ENCODE measurements at regions not wholly inside any gene's neighbourhood (a gene's known extent, or its start where the extent isn't known, plus 50 kb on each side); places are given as distances from the start of the nearest gene placed in this dataset.

DNA sequence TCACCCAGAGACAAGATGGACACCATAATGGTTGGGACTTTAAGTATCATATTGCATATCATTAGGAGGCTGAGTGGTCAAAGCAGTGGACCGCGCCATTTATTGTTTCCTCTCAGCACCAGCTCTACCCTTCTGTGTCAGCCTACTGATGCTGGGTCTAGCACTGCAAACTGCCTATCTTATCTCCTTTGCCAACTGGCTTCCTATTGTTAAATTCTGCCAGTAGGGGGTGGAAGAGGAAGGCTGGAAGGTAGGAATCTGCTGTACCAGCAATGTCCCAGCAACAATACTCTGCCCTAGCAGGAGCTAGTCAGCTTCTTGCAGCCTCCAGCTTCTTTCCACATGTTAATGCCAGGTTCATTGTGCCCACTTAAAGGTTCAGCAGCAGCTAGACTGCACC lies 367.1 kb upstream of the PDGFD start:
- DNase-seq (ENCODE audit: low read depth, low spot score) = no peak

DNA sequence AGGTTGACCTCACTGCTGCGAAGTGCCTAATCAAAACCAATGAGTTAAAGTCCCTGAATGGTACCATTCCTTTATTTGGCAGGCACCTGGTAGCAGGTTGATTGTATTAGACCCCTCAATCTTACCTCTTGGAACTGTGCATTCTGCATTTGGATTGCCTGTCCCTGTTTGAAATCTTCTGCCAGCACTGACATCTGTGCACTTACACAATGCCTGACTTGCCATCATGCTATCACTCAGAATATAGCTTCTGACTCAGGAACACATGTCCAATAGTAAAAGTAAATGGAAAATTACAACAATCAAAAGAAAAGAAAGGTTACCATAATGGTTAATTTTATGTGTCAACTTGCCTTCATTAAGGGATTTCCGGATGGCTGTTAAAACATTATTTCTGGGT lies 366.0 kb upstream of the PDGFD start:
- DNase-seq (ENCODE audit: low read depth, low spot score) = no peak

DNA sequence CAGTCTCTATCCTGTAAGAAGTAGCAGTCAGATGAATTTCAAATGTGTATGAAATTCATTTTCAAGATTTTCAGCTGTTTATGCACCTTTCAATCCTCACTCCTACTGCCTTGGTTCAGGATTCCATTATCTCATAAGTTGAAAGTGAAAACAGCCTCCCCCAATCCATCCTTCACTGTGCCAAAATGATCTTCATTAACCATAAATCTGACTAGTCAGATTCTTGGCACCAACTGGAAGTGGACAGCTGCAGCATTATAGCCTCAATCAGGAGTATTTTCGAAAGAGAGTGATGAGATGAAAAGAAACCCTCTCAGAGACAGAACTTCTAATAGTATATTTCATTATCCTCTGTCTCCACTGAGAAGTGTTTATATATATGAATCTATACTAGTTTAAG lies 365.3 kb upstream of the PDGFD start:
- DNase-seq (ENCODE audit: low read depth, low spot score) = no peak

DNA sequence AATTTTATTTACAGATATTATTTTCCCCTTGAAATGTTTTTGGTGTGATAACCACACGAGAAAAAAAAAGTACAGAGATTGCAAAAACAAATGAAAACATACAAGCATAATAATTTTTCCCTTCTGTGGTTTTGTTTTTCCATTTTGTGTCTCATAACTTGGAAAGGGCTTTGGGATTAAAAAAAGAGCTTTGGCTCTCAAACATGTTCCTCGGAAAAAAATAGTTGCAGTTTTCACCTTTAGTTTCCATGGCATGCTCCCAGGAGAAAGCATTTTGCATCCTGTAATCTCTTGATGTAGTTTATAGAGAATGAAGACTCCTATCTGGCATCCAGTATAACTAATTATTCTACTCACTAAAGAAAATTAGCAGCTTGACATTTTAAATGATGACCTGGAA lies 362.1 kb upstream of the PDGFD start:
- DNase-seq (ENCODE audit: low read depth, low spot score) = no peak

- DNase-seq (ENCODE audit: low read depth, low spot score) = no peak
Measured at GRCh38 chr11:104525416-104525815, 361.5 kb upstream of the PDGFD start.

DNA sequence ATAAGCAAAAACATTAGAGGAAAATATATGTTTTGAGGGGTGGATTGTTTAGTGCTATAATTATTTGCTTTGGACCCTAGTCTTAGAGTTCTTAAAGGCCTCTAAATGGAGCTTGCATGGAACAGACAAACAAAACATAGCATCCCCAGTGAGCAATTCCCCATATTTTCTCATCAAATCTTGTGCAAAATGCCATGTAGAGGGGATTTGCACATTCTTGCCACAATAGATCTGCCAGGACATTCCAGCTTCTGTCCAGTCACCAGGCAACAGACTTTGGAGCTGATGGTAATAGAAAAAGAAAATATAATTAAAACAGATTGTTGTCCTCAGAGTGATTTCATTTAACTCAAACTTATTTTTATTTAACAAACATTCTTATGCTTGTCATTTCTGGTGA lies 360.3 kb upstream of the PDGFD start:
- no peak for DNase-seq (ENCODE audit: low read depth, low spot score)

DNA sequence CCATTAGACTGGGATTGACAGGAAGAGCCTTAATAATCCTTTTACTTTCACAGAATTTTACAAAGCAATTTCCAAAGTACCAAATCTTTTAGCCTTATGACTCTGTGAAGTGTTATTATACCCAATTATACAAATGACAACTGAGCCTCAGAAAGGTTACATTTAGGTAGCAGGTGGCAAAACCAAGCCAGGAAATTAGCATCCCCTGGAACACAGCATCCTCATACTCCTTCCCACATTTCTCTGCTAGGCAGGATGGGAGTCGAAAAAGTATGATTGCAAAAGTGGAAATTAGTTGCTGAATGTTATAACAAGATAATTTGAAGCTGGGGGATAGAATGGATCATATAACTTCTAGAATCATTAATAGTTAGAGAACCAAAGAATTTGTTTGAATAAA lies 359.7 kb upstream of the PDGFD start:
- DNase-seq (ENCODE audit: low read depth, low spot score) = no peak

GRCh38 chr11:104522650-104523049 lies 358.7 kb upstream of the PDGFD start:
- DNase-seq (ENCODE audit: low read depth, low spot score) = no peak

DNA sequence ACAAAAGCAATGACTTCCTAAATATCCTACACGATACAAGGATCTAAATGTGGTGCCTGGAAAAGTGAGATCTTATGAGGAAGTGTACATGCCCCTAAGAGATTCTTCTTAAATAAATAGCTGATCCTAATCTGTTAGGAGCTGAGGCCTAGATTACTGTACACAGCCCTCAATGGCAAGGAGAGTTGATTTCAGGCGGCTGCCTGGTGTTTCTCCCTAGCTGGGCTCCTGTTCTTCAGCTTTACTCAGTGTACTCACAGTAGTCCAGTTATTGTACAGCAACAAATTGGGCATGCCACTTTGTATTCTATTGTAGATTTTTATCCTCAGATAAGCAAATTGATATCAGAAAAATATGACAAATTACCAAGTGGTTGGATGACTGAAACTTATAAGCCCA lies 358.2 kb upstream of the PDGFD start:
- no peak for DNase-seq (ENCODE audit: low read depth, low spot score)

GRCh38 chr11:104510169-104510568 lies 346.2 kb upstream of the PDGFD start:
- DNase-seq (ENCODE audit: low read depth, low spot score) = no peak

GRCh38 chr11:104490182-104490581 lies 326.2 kb upstream of the PDGFD start:
- no peak for DNase-seq (ENCODE audit: low read depth, low spot score)

- no peak for DNase-seq (ENCODE audit: low read depth, low spot score)
Measured at GRCh38 chr11:104488561-104488960, 324.6 kb upstream of the PDGFD start.

DNA sequence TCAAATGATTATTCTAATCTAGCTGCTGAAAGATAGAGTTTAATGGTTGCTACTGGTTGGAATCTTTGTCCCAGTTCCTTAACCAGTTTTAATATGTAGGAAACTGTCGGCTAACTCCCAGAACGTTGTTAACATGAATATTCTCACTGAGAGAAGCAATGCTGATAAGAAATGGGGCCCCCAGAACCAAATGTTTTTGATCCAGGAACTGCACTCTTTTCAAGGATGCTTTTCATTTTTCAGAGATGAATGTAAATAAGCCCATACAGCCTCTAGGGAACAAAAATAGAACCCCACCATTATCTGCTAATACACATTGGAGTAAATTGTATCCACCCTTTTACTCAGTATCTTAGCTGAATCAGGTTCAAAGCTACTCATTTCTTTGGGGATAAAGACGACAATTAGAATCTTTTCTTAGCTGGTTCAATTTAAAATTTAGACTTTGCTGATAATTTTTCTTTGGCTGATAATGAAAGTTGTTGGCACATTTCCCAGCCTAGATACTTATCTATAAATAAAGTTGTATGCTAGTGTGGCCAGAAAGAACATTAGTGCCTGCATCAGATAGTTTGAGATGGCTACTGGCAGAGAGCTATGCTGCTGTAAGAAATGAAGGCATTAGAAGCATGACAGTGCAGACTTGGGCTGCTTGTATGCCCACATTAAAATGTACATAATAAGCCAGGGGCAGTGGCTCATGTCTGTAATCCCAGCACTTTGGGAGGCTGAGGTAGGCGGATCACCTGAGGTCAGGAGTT lies 323.3 kb upstream of the PDGFD start:
- DNase-seq (ENCODE audit: low read depth, low spot score) = no peak

DNA sequence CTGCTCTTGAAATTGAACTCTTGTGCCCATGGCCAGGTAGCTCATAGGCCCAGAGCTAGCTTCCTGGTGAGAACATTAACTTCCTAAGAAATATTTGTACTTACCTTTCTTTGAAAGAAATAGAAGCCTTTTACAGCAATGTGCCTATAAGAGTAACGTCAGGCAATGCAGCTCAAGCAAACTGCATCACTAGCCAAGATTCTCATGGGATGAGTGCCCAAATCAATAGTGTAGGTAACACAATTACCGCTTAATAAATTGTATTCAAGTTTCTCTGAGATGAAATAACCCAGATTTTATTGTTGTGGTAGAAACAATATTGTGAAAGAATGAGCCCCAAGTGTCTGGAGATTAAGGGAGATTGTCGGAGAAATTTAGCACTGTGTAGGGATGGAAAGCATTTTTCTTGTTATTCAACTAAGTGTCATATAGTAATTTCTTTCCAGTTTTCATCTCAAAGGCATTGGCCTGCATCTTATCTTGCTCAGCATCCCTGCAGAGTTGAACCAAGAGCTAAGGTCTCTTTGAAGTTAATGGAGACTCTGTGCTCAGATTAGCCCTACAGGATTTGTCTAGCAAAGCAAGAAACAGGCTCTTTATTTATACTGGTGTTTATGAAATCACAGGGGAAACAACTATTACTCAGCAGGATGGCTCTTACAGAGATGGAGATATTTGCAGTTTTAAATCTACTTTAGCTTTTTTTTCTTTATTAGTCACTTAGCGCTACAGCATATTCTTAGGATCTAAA lies 321.0 kb upstream of the PDGFD start:
- no peak for DNase-seq (ENCODE audit: low read depth, low spot score)

DNA sequence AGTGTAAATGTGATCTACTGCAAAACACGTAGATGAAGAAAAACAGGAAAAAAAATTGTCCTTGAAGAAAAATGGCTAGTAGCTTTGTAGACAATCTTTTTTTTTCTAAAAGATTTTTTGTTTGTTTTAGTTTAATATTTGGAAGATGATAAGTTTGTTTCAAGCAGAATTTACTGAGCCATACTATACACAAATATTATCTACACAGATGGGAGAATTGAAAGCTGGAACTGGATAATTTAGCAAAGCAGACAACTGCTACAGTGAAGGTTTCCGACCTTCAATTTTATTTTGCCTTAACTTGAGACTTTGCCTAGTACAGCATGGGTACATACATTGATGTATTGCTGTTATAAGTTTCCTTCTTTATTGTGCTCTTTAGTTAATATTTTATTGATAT lies 313.0 kb upstream of the PDGFD start:
- DNase-seq (ENCODE audit: low read depth, low spot score) = no peak

DNA sequence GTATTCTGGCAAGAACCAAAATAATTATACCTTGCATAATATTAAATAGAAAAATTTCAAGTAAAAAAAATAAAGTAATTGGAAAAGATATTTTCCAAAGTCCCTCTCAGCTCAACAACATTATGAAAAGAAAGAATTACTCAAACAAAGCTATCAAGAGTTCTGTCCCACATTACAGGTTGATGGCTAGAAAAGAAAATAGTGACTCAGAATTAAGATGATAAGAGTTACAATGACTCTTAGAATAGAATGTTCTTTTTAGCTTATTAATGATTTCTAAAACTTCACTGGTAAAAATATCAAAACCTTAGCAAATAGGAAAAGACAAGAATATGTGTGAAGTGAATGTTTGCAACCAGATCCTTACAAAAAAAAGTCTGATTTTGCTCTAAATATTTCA lies 312.5 kb upstream of the PDGFD start:
- no peak for DNase-seq (ENCODE audit: low read depth, low spot score)

- DNase-seq (ENCODE audit: low read depth, low spot score) = no peak
Measured at GRCh38 chr11:104467404-104467803, 303.5 kb upstream of the PDGFD start.

DNA sequence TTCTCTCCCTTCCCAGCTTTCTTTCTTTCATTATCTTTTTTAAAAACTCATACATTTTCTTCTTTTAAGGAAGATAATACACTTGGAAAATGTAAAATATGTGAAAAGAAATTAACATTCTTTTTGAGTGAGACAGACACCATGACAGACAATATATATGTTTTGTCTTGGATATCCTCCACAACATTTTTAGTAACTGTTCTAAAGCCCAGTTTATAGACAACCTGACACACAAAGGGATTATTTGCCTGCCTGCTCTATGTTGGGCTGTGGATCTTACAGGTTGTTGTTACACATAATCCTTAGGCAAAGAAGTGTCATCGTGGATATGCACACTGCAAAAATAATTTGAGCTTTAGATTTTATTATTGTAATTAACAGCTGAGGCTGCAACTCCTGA lies 301.4 kb upstream of the PDGFD start:
- no peak for DNase-seq (ENCODE audit: low read depth, low spot score)

DNA sequence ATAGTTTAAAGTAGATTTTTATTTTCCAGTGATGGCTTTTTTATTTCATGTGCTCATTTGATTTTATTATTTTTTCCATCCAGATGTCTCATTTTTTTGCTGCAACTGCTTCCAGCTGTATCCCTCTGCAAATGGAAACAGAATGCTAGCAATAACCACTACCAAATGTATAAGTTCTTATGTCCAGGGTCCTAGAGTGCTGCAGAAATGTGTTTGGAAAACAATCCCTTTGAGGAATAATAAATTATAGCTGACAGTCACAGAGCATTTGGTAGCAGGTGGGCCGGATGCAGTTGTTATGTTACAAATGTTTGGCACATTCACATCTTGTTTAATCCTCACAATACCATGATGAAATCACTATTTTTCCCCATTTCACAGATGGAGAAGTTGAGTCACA lies 300.7 kb upstream of the PDGFD start:
- no peak for DNase-seq (ENCODE audit: low read depth, low spot score)

DNA sequence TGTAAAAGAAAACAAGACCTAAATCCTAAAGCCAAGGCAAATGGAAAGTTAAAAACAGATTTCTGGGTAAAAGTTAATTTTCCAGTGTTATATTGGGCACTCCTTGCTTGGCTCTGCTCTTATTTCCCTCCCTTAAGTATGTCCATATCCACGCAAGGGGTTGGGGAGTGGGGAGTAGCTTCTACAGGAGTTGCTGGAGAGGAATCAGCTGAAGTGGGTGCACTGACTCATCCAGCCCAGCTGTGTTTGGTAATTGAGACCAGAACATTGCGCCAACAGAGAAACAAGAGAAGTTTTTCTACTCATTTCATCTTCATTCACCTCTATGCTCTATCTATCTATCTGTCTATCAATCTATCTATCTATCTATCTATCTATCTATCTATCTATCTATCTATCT lies 298.4 kb upstream of the PDGFD start:
- no peak for DNase-seq (ENCODE audit: low read depth, low spot score)

GRCh38 chr11:104451197-104451893 lies 287.4 kb upstream of the PDGFD start:
- DNase-seq (ENCODE audit: low read depth, low spot score) = no peak

DNA sequence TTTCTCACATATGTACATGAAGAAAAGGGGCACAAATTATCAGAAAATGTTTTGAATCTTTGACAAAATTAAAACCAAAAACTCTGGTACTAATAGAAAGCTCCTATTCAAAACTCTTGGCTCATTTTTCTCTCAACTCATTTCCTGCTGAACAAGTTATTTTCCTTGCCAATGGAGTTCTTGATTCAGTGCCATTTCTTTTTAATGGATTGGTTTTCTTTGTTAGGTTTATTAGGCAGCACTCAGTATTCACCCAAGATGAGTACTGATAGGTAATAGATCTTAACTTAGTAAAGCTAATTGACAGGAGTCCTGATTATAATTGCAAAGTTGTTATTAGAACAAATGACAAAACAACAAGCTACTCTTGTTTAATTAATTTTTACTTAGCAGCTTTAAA lies 279.4 kb upstream of the PDGFD start:
- no peak for DNase-seq (ENCODE audit: low read depth, low spot score)

- no peak for DNase-seq (ENCODE audit: low read depth, low spot score)
Measured at GRCh38 chr11:104442321-104442720, 278.4 kb upstream of the PDGFD start.

Data from pulmonary artery endothelial cell (primary cell).